BJ (cell line): ENCODE measurements at regions not wholly inside any gene's neighbourhood (a gene's known extent, or its start where the extent isn't known, plus 50 kb on each side); places are given as distances from the start of the nearest gene placed in this dataset.

Source experiments
- CTCF ChIA-PET: fragments of 350-600 bp; formaldehyde crosslinking; extraction: SDS; loops from one replicate; lab custom pipeline; 2021; ENCODE audit warnings: antibody characterized with exemption, inconsistent platforms; lab: Yijun Ruan, JAX
- POLR2A ChIA-PET: fragments of 300-600 bp; sonication (Branson Sonifier 250); formaldehyde crosslinking; extraction: SDS; loops from one replicate; lab custom pipeline; 2021; ENCODE audit warnings: antibody characterized with exemption; lab: Charles Lee
- DNase-seq: peaks from one replicate; pipeline ENCODE4 v3.0.0-alpha.2; 2011; ENCODE audit warnings: low read depth
- H3K27me3 ChIP-seq: 2 replicates; pipeline ENCODE4 v1.6.0; 2011; ENCODE audit warnings: low read length; ENCODE audit not compliant: control insufficient read depth, insufficient read depth
- H3K36me3 ChIP-seq: 2 replicates; pipeline ENCODE4 v1.5.1; 2011; ENCODE audit warnings: low read length; ENCODE audit not compliant: control insufficient read depth, insufficient read depth
- H3K4me3 ChIP-seq: 2 replicates; pipeline ENCODE4 v1.5.1; 2011; ENCODE audit warnings: low read depth, mild to moderate bottlenecking, control low read depth, low read length
- TF ChIP-seq, protein P1 (sequence below): IDR thresholded peaks from 2 replicates; pipeline ENCODE4 v1.5.1; 2011; ENCODE audit warnings: low read depth, mild to moderate bottlenecking, control low read depth, inconsistent platforms, low read length, moderate library complexity; ENCODE audit not compliant: insufficient read depth

DNA sequence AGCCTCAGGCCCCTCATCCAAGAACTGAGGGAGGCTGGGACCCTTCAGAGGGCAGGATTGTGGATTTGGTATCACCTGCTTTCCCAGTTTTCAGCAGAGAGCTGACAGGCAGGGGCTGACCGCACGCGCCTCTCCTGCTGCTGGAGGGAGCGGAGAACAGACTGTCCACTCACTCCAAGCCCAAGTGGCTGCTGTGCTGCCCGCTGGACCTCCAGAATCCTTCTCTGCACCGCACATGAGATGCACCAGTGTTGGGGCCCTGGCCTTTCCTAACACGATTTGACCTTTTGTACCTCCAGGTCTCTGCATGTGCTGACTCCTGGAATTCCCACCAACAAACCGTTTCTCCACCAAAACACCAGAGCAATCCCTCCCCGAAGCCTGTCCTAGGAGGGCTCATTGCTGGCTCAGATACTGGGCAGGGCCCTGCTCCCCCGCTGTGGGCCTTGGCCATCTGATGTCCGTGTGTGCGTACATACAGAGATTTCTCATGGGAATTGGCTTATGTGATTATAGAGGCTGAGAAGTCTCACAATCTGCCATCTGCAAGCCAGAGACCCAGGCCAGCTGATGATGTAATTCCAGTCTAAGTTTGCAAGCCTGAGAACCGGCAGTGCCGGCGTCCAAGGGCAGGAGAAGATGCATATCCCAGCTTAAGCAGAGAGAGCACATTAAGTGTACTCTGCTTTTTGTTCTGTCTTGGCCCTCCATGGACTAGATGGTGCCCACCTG is 141.7 kb downstream of the GADD45G start:
- POLR2A ChIA-PET, result no interaction called here
- no peak for DNase-seq
- H3K4me3 ChIP-seq, result no peak overlapping the region
- TF ChIP-seq, protein P1, sequence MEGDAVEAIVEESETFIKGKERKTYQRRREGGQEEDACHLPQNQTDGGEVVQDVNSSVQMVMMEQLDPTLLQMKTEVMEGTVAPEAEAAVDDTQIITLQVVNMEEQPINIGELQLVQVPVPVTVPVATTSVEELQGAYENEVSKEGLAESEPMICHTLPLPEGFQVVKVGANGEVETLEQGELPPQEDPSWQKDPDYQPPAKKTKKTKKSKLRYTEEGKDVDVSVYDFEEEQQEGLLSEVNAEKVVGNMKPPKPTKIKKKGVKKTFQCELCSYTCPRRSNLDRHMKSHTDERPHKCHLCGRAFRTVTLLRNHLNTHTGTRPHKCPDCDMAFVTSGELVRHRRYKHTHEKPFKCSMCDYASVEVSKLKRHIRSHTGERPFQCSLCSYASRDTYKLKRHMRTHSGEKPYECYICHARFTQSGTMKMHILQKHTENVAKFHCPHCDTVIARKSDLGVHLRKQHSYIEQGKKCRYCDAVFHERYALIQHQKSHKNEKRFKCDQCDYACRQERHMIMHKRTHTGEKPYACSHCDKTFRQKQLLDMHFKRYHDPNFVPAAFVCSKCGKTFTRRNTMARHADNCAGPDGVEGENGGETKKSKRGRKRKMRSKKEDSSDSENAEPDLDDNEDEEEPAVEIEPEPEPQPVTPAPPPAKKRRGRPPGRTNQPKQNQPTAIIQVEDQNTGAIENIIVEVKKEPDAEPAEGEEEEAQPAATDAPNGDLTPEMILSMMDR, result no peak
- H3K36me3 ChIP-seq, result no peaks in the 10 kb centered on the region
- CTCF ChIA-PET, result no interaction called here
- no peaks in the 10 kb centered on the region for H3K27me3 ChIP-seq

DNA sequence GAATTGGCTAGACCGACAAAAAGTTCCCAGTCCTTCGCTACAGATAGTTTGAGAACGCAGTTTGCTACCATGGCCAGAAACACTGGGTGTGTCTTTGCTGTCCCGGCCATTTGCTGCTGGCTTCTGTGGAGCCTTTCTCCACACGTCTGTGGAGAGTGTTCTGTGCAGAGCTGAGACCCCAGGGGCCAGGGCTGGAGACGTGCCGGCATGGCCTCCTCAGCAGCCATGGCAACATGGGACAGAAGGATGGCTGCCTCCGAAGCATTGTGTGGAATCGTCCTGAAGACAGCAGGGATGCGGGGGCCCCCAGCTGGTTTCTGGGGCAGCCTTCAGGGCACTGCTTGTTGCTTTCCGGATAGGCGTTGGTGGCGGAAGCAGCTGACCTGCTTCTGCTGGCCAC is 142.8 kb downstream of the GADD45G start:
- Histone ChIP-seq H3K4me3 (no peak overlapping the region), H3K36me3 (no peaks in the 10 kb centered on the region), H3K27me3 (no peaks in the 10 kb centered on the region)
- TF ChIP-seq, protein P1, result no peak
- POLR2A ChIA-PET, result no interaction called here
- no peak for DNase-seq
- CTCF ChIA-PET, result no interaction called here

GRCh38 chr9:89748021-89748670 is 143.3 kb downstream of the GADD45G start:
- no peak for DNase-seq
- Histone ChIP-seq H3K4me3 (no peak overlapping the region), H3K36me3 (no peaks in the 10 kb centered on the region), H3K27me3 (no peaks in the 10 kb centered on the region)
- POLR2A ChIA-PET, result no interaction called here
- CTCF ChIA-PET, result no interaction called here
- TF ChIP-seq, protein P1, result no peak

- ChIA-PET CTCF (no interaction called here), POLR2A (no interaction called here)
- no peak overlapping the region for H3K4me3 ChIP-seq
- TF ChIP-seq, protein P1, result no peak
- H3K27me3 ChIP-seq, result no peaks in the 10 kb centered on the region
- H3K36me3 ChIP-seq, result no peaks in the 10 kb centered on the region
- DNase-seq, result no peak
These were observed 144.2 kb downstream of the GADD45G start for GRCh38 chr9:89748831-89749499.

- POLR2A ChIA-PET, result no interaction called here
- Histone ChIP-seq H3K27me3 (no peaks in the 10 kb centered on the region), H3K4me3 (no peak overlapping the region), H3K36me3 (no peaks in the 10 kb centered on the region)
- CTCF ChIA-PET, result no interaction called here
- DNase-seq, result no peak
- TF ChIP-seq, protein P1, result no peak
These were observed 144.8 kb downstream of the GADD45G start for GRCh38 chr9:89749500-89750116.
